ENCODE measurements at regions not wholly inside any gene's neighbourhood (a gene's known extent, or its start where the extent isn't known, plus 50 kb on each side); places are given as distances from the start of the nearest gene placed in this dataset.

GRCh38 chr14:98371141-98371540 is 900.9 kb downstream of the BCL11B start:
- no peak for DNase-seq

GRCh38 chr14:98374136-98374535 is 897.9 kb downstream of the BCL11B start:
- DNase-seq, result no peak

- no peak for DNase-seq
These were observed 896.4 kb downstream of the BCL11B start for GRCh38 chr14:98375566-98375965.

GRCh38 chr14:98379830-98380229 is 892.2 kb downstream of the BCL11B start:
- DNase-seq, result no peak

GRCh38 chr14:98382662-98383061 is 889.3 kb downstream of the BCL11B start:
- DNase-seq, result no peak

GRCh38 chr14:98385851-98386250 is 886.1 kb downstream of the BCL11B start:
- DNase-seq, result no peak

GRCh38 chr14:98391061-98391460 is 880.9 kb downstream of the BCL11B start:
- no peak for DNase-seq

- DNase-seq, result no peak
These were observed 878.5 kb downstream of the BCL11B start for GRCh38 chr14:98393527-98393926.

GRCh38 chr14:98404811-98405210 is 867.2 kb downstream of the BCL11B start:
- DNase-seq, result no peak

- DNase-seq, result no peak
These were observed 863.9 kb downstream of the BCL11B start for GRCh38 chr14:98408024-98408555.

GRCh38 chr14:98408713-98409112 is 863.3 kb downstream of the BCL11B start:
- no peak for DNase-seq

GRCh38 chr14:98411154-98411553 is 860.8 kb downstream of the BCL11B start:
- DNase-seq, result no peak

- DNase-seq, result no peak
These were observed 859.6 kb downstream of the BCL11B start for GRCh38 chr14:98412431-98412830.

- DNase-seq, result no peak
These were observed 856.2 kb downstream of the BCL11B start for GRCh38 chr14:98415766-98416165.

GRCh38 chr14:98417001-98417400 is 855.0 kb downstream of the BCL11B start:
- no peak for DNase-seq

- DNase-seq, result no peak
These were observed 843.5 kb downstream of the BCL11B start for GRCh38 chr14:98428483-98428994.

GRCh38 chr14:98433436-98433835 is 838.6 kb downstream of the BCL11B start:
- no peak for DNase-seq

- DNase-seq, result no peak
These were observed 834.9 kb downstream of the BCL11B start for GRCh38 chr14:98437113-98437512.

- DNase-seq, result no peak
These were observed 827.9 kb downstream of the BCL11B start for GRCh38 chr14:98444077-98444476.

- DNase-seq, result no peak
These were observed 826.3 kb downstream of the BCL11B start for GRCh38 chr14:98445718-98446117.

- DNase-seq, result no peak
These were observed 825.5 kb downstream of the BCL11B start for GRCh38 chr14:98446508-98446907.

- no peak for DNase-seq
These were observed 815.8 kb downstream of the BCL11B start for GRCh38 chr14:98456231-98456630.

GRCh38 chr14:98458702-98459101 is 813.3 kb downstream of the BCL11B start:
- DNase-seq, result no peak

- no peak for DNase-seq
These were observed 809.1 kb downstream of the BCL11B start for GRCh38 chr14:98462908-98463307.

- no peak for DNase-seq
These were observed 805.2 kb downstream of the BCL11B start for GRCh38 chr14:98466807-98467206.

GRCh38 chr14:98470663-98471062 is 801.3 kb downstream of the BCL11B start:
- no peak for DNase-seq

All from suppressor macrophage treated with lipopolysaccharide for 4 hours (primary cell).